ENCODE measurements at regions not wholly inside any gene's neighbourhood (a gene's known extent, or its start where the extent isn't known, plus 50 kb on each side); places are given as distances from the start of the nearest gene placed in this dataset.

DNA sequence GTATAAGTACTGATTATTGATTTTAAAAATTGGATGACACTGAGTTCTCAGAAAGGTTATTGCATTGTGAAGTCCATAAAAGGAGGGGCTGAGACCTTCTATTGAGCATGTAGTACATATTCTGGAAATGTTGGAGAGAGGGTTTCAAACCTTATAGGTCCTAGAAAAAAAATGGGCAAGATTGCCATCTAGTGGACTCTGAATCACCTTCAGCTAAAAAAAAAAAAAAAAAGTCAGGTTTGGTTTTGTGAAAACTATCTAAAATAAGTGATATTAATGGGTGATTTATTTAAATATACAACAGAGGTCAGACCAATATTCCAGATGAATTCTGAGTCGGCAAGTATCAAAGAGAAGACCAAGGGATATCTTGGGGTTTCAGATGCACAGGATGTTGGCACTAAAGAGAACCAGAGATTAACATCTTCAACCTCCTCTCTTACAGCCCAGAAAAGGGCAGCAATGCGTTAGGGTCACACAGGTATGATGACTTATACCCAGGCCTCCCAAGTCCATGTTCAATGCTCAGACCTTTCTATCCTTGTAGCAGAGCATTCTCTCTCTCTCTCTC, 109.8 kb upstream of the NMUR2 start:
- TF ChIP-seq, protein P1, sequence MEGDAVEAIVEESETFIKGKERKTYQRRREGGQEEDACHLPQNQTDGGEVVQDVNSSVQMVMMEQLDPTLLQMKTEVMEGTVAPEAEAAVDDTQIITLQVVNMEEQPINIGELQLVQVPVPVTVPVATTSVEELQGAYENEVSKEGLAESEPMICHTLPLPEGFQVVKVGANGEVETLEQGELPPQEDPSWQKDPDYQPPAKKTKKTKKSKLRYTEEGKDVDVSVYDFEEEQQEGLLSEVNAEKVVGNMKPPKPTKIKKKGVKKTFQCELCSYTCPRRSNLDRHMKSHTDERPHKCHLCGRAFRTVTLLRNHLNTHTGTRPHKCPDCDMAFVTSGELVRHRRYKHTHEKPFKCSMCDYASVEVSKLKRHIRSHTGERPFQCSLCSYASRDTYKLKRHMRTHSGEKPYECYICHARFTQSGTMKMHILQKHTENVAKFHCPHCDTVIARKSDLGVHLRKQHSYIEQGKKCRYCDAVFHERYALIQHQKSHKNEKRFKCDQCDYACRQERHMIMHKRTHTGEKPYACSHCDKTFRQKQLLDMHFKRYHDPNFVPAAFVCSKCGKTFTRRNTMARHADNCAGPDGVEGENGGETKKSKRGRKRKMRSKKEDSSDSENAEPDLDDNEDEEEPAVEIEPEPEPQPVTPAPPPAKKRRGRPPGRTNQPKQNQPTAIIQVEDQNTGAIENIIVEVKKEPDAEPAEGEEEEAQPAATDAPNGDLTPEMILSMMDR (IDR thresholded peaks at IDR 0.05; ENCODE audit: insufficient read depth, low read length, missing control alignments) = peak; percentile 10
- H3K4me3 ChIP-seq (ENCODE audit: low read depth, low read length) = no peak overlapping the region
- CTCF ChIA-PET = interaction anchor here (0.6 to 3.5 kb wide), 7 partner anchors 10 to 1639 kb away, joined by 3 to 17 read pairs (median 3); no protein-coding TSS in a partner anchor
- DNase-seq (ENCODE audit: low read depth, low spot score) = no peak
- POLR2A ChIA-PET = no interaction called here

DNA sequence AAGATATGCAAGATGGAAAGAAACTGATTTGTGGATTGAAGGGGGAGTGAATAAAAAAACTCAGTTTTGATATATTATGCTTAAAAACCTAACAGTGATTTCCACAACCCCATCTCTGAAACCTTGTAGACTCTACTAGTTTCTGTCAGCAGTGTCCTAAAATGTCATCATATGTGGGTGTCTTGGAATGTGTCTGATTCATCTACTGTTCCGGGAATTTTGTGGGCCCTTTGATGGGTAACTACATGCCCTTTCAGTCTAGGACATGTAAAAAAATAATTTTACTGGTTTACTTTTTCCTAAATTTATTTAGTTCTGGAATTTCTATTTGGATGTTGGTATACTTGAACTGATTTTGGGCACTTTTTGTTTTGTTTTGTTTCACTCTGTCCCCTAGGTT, 118.9 kb upstream of the NMUR2 start:
- ChIA-PET POLR2A (no interaction called here), CTCF (no interaction called here)
- H3K4me3 ChIP-seq (ENCODE audit: low read depth, low read length) = no peak overlapping the region
- DNase-seq (ENCODE audit: low read depth, low spot score) = no peak
- TF ChIP-seq, protein P1 (IDR thresholded peaks at IDR 0.05; ENCODE audit: insufficient read depth, low read length, missing control alignments) = no peak

DNA sequence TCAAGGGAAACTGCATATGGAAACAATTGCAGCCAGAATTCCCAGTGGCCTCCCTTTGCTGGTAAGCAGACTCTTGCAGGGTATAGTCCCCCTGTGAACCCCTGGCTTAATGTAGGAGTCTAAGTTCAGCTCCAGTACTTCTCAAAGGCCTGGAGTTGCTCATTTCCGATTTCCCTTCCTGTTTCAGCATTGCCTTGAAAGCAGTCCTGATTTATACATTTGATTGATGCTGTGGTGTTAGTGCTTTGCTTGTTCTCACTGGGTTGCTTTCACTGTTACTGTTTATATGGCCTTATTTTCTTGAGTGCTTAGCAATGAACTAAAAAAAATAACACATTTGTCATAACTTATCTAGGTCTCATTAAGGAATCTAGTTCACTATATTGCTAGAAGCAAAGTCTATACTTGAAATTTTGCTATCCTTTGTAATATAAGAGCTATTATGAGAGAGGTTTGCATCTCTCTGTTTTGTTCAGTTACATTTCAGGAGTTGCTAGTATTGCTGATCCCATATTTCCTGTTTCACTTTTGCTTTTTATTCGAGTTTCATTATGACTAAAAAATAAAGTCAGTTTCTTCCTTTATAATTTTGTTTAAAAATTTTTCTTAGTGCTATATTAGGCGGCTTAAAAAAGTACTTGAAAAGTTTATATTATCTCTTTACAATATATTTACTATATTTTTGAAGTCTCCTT, 122.4 kb upstream of the NMUR2 start:
- CTCF ChIA-PET = interaction anchor here (12.2 kb wide), 1 partner anchor 1438 kb away, joined by 186 read pairs; no protein-coding TSS in a partner anchor
- DNase-seq (ENCODE audit: low read depth, low spot score) = no peak
- H3K4me3 ChIP-seq (ENCODE audit: low read depth, low read length) = no peak overlapping the region
- POLR2A ChIA-PET = no interaction called here
- TF ChIP-seq, protein P1 (IDR thresholded peaks at IDR 0.05; ENCODE audit: insufficient read depth, low read length, missing control alignments) = no peak

DNA sequence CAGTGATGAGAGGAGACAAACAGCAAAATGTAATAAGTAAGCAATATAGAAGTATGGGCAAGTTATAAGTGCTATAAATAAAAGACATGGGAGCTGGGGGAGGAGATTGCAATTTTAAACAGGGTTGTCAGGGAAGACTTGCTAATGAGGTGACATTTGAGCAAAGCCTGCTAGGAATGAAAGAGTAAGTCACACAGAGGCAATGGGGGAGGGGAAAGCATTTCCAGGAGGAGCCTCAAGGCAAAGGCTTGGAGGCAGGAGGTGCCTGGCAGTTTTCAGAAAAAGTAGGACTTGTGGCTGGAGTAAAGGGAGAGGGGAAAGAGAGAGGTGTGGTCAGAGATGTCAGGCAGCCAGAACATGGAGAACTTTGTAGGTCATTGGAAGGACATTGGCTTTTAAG, 124.4 kb upstream of the NMUR2 start:
- ChIA-PET POLR2A (no interaction called here), CTCF (interaction anchor here (1.8 to 12.2 kb wide), 2 partner anchors 10 to 1436 kb away, joined by 4 to 186 read pairs; no protein-coding TSS in a partner anchor)
- TF ChIP-seq, protein P1 (IDR thresholded peaks at IDR 0.05; ENCODE audit: insufficient read depth, low read length, missing control alignments) = no peak

DNA sequence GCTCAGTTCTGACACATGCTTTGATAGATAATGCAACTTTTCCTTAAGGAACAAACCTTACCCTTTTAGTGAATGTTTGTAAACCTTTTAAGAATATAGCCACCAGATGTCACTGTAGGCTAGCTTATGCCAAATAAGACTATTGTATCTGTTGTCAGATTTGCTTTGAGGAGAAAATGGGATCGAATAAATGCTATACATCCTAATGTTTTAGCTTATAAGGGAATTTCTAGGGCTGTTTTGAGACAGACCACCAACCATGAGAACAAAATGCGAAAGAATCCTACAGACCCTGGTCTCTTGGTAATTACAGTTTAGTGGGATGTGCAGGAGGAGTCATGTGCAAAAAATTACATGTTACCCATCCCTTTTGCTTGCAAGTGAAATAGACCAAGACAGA, 127.6 kb upstream of the NMUR2 start:
- POLR2A ChIA-PET = no interaction called here
- CTCF ChIA-PET = interaction anchor here (0.7 to 12.2 kb wide), 18 partner anchors 8 to 1929 kb away, joined by 3 to 186 read pairs (median 4); no protein-coding TSS in a partner anchor
- DNase-seq (ENCODE audit: low read depth, low spot score) = peak; percentile 24
- H3K4me3 ChIP-seq (ENCODE audit: low read depth, low read length) = no peak overlapping the region
- TF ChIP-seq, protein P1 (IDR thresholded peaks at IDR 0.05; ENCODE audit: insufficient read depth, low read length, missing control alignments) = peak; percentile 13

More for the DNA sequence above, 124.4 kb upstream of the NMUR2 start:
- DNase-seq (ENCODE audit: low read depth, low spot score) = no peak
- no peak overlapping the region for H3K4me3 ChIP-seq (ENCODE audit: low read depth, low read length)

DNA sequence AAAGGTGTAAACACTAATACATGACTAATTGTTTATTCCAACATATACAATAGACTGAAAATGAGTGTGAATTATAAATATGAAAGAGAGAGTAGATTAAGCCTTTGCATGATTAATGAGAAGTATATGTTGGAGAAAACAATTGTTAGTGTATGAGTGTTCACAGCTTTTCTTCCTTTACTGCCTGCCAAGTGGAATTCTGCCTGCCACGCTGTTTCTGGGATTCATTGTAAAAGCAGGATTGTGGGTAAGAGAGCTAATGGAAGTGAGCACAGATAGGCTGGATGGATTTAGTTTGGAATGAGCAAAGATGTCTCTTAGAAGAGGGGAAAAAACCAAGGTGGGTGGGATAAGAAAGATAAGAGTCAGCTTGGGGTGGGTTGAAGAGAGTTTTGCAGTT, 129.6 kb upstream of the NMUR2 start:
- DNase-seq (ENCODE audit: low read depth, low spot score) = no peak
- ChIA-PET POLR2A (no interaction called here), CTCF (interaction anchor here (1.7 to 12.2 kb wide), 2 partner anchors 9 to 1431 kb away, joined by 4 to 186 read pairs; no protein-coding TSS in a partner anchor)
- TF ChIP-seq, protein P1 (IDR thresholded peaks at IDR 0.05; ENCODE audit: insufficient read depth, low read length, missing control alignments) = no peak
- no peak overlapping the region for H3K4me3 ChIP-seq (ENCODE audit: low read depth, low read length)
